NCI-H1694 (cell line): ENCODE measurements at regions not wholly inside any gene's neighbourhood (a gene's known extent, or its start where the extent isn't known, plus 50 kb on each side); places are given as distances from the start of the nearest gene placed in this dataset.
"Not testable (repeated sequence)": the region's sequence is repeated elsewhere in the genome, so short reads cannot be mapped to it uniquely, and the experiment has no call there.

Source experiments
- DNase-seq: peaks from one replicate; lab custom pipeline; 2025; lab: John Stamatoyannopoulos, UW

DNA sequence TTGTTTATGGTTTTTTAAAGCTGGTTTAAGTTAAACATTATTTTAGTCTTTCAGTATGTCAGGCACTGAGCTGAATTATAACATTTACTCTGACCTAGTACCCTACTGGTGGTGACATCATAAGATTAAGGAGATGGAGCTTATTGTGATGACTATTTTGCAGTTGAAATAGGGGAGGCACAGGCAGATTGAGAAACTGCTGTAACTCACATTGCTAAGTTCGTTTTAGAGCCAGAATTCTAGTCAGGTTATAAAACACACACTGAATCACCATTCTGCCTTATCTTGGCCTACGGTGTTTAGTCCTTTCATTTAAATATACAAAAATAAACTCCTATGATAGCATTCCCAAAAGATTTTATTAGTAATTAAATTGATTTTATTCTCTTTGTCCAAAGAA is 584.1 kb downstream of the TFAP2A start:
- no peak for DNase-seq

DNA sequence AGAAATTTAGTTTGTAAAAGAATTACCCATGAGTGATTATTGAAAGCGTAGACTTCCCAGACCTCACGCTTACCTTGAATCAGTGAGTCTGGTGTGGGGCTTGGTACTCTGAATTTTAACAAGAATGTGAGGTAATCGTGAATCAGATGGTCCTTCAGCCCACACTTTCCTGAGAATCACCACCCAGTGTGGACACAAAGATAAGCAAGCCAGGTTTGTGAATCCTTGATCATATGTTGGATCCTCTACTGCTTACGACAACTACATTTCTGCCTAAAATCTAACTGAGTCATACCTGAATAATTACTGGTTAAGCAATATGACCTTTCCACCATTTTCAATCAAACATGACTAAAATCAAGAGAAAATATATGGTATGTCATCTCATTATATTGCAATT is 589.3 kb downstream of the TFAP2A start:
- DNase-seq, result no peak

GRCh38 chr6:9810727-9811126 is 604.1 kb downstream of the TFAP2A start:
- not testable (repeated sequence) for DNase-seq

- no peak for DNase-seq
These were observed 604.6 kb downstream of the TFAP2A start for GRCh38 chr6:9810286-9810685.

DNA sequence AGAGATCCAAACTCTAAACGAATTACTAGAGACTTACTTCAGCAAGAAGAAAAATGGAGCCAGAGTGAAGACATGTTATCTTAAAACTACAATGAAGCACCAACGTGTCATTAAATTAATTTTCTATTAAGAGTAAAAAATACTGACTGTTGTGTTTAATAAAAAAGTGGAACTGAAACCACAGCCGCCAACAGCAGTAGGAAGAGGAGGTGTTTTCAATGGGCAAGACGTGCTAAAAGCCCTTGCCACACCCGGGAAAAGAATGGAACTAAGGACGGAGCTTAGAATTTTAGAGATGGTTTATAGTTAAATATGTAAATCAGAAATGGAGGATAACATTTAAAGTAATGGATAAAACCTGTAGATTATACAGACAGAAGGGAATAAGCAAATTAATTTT is 608.7 kb downstream of the TFAP2A start:
- DNase-seq, result no peak

DNA sequence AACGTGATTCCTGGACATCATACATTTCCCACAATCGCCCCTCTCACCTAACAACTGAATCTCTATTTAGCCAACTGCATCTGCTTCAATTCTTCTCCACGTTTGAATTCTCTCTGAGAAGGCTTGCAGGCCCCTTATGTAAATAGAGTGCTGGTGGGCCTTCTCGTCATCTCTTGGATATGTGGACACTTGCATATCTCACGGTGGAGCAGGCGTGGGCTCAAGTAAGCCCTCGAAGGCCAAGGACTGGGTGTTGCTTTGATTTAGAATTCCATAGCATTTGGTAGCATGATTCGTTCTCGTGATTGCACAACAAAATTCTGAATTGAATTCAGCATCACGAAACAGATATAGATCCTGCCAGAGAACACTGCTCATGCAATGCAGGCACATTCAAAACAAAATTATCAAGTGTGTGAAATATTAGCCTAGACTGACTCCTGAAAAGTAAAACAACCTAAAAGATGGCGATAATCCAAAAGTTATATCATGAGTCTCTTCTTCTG is 613.6 kb downstream of the TFAP2A start:
- DNase-seq, result no peak

- DNase-seq, result no peak
These were observed 615.3 kb downstream of the TFAP2A start for GRCh38 chr6:9799582-9799981.

DNA sequence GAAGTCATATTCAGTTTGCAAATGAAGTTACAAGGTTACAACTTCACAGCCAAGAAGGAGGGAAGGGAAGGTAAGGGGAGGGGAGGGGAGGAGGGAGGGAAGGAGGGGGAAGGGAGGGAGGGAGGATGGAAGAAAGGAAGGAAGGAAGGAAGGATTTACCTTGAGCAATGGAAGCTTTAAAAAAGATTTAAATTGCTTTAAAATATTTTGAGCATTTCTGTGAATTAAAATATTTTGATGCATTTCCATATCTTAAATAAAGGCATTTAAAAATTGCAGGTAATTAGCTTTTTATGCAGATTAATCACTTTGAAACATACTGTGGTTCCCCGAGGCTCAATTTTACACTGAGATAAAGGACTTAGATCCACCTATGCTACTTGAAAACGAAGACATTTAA is 618.0 kb downstream of the TFAP2A start:
- no peak for DNase-seq

GRCh38 chr6:9795880-9796279 is 619.0 kb downstream of the TFAP2A start:
- no peak for DNase-seq

DNA sequence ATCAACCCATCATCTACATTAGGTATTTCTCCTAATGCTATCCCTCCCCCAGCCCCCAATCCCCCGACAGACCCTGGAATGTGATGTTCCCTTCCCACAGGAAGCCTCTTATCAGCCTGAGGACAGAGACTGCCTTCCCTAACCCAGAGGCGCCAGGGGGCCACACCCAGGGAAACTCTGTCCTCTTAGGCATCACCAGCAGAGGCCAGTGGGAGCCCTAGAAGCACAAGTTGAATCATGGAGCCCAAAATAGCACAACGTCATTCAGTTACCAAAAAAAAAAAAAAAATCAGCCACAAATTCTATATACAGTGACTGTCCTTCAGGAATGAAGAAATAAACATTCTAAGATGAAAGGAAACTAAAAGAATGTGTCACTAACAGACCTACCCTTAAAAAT is 625.7 kb downstream of the TFAP2A start:
- no peak for DNase-seq

DNA sequence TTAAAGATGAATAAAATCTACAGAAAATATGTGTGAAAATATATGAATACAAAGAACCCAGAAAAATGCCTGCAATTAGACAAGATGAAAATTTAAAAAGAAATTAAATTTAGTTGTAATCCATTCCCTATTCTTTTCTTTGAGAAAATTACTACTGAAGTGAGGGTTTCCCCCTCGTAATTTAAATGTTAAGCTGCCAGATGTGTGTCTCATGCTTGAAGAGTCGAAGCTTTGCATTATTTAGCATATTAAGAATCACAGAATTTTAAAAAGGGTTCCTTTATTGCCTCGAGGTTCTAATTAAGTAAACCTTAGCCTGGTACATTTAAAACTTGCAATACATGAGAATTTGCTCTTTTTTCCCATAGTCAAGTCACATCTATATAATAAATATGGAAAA is 630.1 kb downstream of the TFAP2A start:
- DNase-seq, result no peak

- no peak for DNase-seq
These were observed 631.3 kb downstream of the TFAP2A start for GRCh38 chr6:9783567-9783966.

DNA sequence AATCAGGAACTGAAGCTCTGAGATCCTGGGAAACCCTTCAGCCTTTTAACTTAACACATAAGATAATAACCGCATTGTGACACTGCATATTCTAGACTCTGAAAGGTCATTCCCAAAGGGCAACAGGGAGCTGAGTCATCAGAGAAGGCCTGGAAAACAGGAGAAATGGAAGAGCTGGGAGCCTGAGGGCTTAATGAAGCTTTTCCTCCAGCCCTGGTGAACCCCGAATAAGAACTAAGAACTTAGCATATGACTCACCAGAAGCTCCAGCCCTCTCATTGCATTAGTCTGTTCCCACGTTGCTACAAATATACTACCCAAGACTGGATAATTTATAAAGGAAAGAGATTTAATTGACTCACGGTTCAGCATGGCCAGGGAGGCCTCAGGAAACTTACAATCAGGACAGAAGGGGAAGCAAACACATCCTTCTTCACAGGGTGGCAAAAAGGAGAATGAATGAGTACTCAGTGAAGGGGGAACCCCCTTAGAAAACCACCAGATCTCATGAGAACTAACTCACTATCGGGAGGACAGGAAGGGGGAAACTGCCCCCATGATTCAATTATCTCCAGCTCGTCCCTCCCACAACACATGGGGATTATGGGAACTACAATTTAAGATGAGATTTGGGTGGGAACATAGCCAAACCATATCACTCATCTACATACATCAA is 648.5 kb downstream of the TFAP2A start:
- DNase-seq, result no peak

DNA sequence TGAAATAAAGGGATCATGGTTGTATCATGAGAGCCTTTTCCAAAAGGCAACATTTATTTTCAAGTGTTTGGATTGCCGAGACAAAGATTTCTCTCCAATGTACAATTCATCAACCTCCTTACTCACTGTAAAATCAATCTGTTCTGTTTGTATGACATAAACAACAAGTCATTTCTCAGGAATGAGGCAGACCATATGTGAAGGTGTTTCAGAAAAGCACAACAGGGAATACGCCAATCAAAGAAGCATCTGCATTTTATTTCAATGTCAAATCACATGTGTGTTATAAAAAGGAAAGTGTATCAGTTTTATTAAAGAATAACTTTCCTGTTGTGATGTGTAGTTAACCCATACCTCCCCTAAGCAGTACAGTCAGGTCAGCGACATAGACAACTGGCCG is 653.7 kb downstream of the TFAP2A start:
- DNase-seq, result no peak

DNA sequence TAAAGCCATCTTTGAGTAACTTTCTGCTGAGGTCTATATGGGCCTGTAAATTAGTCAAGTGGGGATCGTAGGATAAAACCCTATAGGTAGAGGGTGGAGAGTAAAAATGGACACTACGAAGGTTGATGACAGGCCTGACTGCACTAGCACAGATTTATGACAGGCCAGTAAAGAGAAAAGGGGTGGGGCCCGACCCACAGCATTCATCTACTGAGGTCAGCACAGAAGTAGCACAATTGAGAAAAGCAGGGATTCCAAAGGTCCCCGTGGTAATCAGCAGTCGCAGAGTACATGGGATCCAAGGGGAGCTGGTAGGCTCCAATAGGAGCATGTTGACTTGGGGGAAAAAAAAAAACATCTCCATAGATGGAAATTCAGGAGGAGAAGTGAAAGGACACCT is 660.4 kb downstream of the TFAP2A start:
- no peak for DNase-seq

DNA sequence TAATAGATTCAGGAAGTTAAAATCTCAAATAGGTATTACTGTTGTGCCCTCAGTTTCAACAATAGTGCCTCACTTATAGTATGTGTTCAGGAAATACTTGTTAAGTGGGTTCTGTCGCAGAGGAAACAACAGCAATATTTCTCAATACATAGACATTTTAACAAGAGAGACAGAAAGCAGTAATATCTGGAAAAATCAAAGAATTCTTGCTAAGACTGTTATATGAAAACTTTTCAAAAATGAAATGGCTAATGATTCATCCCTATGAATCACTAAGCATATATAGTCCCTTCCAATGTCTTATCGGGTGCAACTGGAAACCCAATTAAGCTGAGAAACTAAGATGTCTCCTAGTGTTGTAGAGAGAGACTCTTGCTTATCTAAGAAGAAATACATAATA is 668.9 kb downstream of the TFAP2A start:
- DNase-seq, result no peak

- no peak for DNase-seq
These were observed 669.4 kb downstream of the TFAP2A start for GRCh38 chr6:9745476-9745875.

DNA sequence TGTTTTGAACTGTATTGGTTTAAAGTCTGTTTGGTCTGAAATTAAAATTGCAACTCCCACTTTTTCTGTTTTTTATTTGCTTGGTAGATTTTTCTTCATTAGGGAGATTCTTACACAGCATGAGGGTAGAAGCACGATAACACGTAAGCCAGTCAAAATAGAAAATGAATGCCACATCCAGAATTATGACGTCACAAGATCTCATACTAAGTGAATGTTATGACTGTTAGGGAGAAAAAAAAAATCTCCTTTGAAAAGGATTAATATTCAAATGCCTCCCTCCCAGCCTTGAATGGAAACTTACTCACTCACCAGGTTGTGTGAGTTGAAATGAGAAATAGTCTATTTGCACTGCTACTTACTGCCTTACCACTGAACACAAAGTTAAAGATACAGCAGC is 670.8 kb downstream of the TFAP2A start:
- DNase-seq, result no peak

DNA sequence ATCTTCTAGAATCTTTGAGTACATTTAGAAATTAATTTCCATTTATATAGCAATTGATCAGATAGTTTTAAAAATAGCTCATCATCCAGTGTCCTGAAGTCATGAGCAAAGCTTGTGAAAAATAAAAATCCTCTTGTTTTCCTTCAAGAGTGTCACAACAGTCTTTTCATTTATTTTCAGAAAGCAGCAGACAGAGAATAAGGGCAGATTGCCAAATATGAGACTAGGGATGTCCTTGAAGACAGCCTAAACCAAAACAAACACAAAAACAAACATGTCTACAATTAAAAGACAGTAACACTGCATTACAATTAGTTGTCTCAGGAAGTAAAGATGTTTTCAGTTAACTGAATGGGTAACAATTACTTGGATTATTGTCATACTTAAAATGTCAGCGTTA is 682.8 kb downstream of the TFAP2A start:
- no peak for DNase-seq

DNA sequence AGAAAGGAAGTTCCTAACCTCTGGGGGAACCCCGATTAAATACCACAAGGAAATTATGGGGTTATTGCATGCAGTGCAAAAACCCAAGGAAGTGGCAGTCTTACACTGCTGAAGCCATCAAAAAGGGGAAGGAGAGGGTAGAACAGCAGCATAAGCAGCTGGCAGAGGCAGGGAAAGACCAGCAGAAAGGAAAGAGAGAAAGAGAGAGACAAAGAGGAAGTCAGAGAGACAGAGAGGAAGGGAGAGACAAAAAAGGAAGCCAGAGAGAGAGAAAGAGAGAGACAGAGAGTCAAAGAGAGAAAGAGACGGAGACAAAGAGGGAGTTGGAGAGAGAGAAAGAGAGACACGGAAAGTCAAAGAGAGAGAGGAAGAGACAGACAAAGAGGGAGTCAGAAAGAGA is 689.1 kb downstream of the TFAP2A start:
- not testable (repeated sequence) for DNase-seq

- no peak for DNase-seq
These were observed 697.3 kb downstream of the TFAP2A start for GRCh38 chr6:9717568-9717967.

GRCh38 chr6:9711365-9711764 is 703.5 kb downstream of the TFAP2A start:
- no peak for DNase-seq

GRCh38 chr6:9710574-9710973 is 704.3 kb downstream of the TFAP2A start:
- DNase-seq, result no peak

- DNase-seq, result no peak
These were observed 706.3 kb downstream of the TFAP2A start for GRCh38 chr6:9708600-9708999.
